Muscle layer of colon (tissue), 2 donors: ENCODE measurements at regions not wholly inside any gene's neighbourhood (a gene's known extent, or its start where the extent isn't known, plus 50 kb on each side); places are given as distances from the start of the nearest gene placed in this dataset.

Experiments used
- H3K27ac ChIP-seq: one replicate; pipeline ENCODE4 v1.7.0; 2013; ENCODE audit warnings: low read depth, mild to moderate bottlenecking, low read length, moderate library complexity
- H3K27me3 ChIP-seq, 2 donors: one replicate each; pipeline ENCODE4 v1.7.0; 2013; ENCODE audit warnings: low read length in 2 of 2, mild to moderate bottlenecking in 2 of 2; ENCODE audit not compliant: insufficient read depth in 2 of 2, control insufficient read depth in 1 of 2
- H3K36me3 ChIP-seq: one replicate; pipeline ENCODE4 v1.7.0; 2013; ENCODE audit warnings: mild to moderate bottlenecking, low read length; ENCODE audit not compliant: insufficient read depth
- H3K4me1 ChIP-seq: one replicate; pipeline ENCODE4 v1.7.0; 2013; ENCODE audit warnings: mild to moderate bottlenecking, low read length; ENCODE audit not compliant: insufficient read depth
- H3K4me3 ChIP-seq, 2 donors: one replicate each; pipeline ENCODE4 v1.7.0; 2013; ENCODE audit warnings: low read length in 2 of 2, low read depth in 1 of 2, mild to moderate bottlenecking in 1 of 2, moderate library complexity in 1 of 2
- H3K9ac ChIP-seq: one replicate; pipeline ENCODE4 v1.7.0; 2013; ENCODE audit warnings: low read length
- H3K9me3 ChIP-seq: one replicate; pipeline ENCODE4 v1.7.0; 2013; ENCODE audit warnings: mild to moderate bottlenecking, low read length
- donor health status: abdominal sarcoma.
- donor health status: Adenocarcinoma of cecum.

DNA sequence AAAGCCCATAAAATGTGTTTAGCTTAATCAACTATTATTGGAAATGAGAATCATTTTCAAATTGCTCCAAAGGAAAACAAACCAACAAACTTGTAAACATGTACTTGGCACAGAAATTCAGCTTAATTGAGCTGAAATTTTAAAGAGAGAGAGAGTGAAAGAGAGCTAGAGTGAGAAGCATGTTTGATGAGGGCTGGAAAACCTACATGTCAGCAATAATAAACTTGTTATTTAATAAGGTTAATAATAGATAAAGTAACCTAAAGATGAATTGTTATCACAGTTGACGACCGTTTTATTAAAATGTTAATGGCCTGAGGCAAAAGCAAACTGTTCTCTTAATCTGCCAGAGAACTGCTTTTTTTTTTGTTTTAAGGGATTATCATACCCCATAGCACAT lies 496.1 kb downstream of the RNF144B start:
- no peak overlapping the region for H3K4me3 ChIP-seq
- H3K27ac ChIP-seq = no peak overlapping the region
- no peaks in the 10 kb centered on the region for H3K9me3 ChIP-seq
- no peak overlapping the region for H3K9ac ChIP-seq
- no peaks in the 10 kb centered on the region for H3K4me1 ChIP-seq
- no peaks in the 10 kb centered on the region for H3K36me3 ChIP-seq
- no peaks in the 10 kb centered on the region for H3K27me3 ChIP-seq

DNA sequence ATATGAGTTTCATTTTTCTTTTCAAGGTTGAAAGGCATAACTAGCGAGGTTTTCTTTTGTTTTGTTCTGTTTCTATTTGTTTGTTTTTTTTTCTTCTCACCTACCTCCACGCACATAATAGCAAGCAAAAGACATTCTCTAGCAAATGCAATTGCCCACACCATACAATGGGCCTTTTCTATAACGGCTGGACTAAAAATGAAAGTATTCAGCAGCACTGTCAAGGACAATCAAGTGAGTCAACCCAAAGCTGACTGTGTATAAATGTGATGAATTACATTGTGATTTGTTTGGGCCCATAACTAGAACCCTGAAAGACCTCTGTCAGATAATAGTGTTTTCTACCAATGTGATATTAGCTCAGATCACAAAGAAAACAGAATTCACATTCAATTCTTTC lies 496.7 kb downstream of the RNF144B start:
- Histone ChIP-seq H3K9me3 (no peaks in the 10 kb centered on the region), H3K9ac (no peak overlapping the region), H3K27me3 (no peaks in the 10 kb centered on the region), H3K36me3 (no peaks in the 10 kb centered on the region), H3K4me1 (no peaks in the 10 kb centered on the region), H3K4me3 (no peak overlapping the region), H3K27ac (no peak overlapping the region)

DNA sequence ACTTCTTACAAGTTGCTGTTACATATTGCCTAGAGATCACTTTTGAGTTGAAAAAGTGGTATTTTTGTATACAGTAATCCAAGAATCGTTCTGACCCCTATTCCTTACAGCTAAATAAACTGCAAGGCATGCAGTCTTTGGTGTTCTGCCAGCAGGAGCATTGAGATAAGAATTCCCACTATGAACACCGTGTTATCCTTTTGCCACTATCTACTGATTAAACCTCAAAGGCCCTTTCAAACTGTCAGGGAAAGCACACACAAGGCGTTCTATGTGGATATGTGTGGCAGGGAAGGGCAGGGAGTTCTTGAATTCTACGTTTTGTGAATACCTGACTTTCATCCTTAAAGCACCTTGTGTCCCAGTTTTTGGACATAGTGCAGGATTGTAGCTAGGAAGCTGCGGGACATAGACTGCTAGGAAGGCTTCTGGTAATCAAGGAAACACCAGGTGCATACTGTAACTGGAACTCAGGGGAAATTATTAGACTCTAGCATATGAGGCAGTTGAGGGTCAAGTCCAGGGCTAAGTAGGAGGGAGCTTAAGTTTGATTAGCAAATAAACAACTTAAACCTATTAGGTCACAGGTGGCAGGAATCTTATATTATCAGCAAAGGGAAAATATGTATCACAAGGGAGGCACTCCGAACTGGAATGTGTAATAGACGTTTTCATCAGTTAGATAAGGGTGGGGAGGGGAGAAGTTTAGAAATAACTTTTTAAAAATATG lies 506.6 kb downstream of the RNF144B start:
- H3K27me3 ChIP-seq = no peaks in the 10 kb centered on the region
- no peak overlapping the region for H3K4me3 ChIP-seq
- no peak overlapping the region for H3K27ac ChIP-seq
- H3K36me3 ChIP-seq = no peaks in the 10 kb centered on the region
- no peaks in the 10 kb centered on the region for H3K9me3 ChIP-seq
- H3K4me1 ChIP-seq = no peaks in the 10 kb centered on the region
- no peak overlapping the region for H3K9ac ChIP-seq

DNA sequence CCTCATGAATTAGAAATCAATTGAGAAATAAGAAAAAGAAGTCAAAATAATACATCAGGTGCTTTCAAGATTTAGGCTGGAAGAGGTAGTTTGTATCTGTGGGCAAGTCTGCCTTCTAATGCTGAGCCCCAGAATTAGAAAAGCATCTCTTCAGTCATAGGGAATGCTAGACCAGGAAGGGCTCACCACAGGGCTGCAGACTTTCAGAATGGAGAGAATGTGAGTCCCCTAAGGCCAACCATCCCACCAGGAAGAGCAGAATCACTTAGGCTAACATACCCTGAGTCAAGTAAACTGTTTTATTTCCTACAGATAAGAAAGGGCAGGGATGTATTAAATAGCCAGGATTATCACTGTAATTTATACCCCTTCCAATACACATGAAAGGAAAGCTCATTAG lies 510.2 kb downstream of the RNF144B start:
- H3K9me3 ChIP-seq = no peaks in the 10 kb centered on the region
- H3K27me3 ChIP-seq = no peaks in the 10 kb centered on the region
- no peak overlapping the region for H3K4me3 ChIP-seq
- H3K9ac ChIP-seq = no peak overlapping the region
- no peak overlapping the region for H3K27ac ChIP-seq
- H3K4me1 ChIP-seq = no peaks in the 10 kb centered on the region
- no peaks in the 10 kb centered on the region for H3K36me3 ChIP-seq

- Histone ChIP-seq H3K9me3 (no peaks in the 10 kb centered on the region), H3K27ac (no peak overlapping the region), H3K4me3 (no peak overlapping the region), H3K4me1 (no peaks in the 10 kb centered on the region), H3K9ac (no peak overlapping the region), H3K36me3 (no peaks in the 10 kb centered on the region), H3K27me3 (no peaks in the 10 kb centered on the region)
Observed at GRCh38 chr6:18904681-18905080, 517.5 kb downstream of the RNF144B start.

DNA sequence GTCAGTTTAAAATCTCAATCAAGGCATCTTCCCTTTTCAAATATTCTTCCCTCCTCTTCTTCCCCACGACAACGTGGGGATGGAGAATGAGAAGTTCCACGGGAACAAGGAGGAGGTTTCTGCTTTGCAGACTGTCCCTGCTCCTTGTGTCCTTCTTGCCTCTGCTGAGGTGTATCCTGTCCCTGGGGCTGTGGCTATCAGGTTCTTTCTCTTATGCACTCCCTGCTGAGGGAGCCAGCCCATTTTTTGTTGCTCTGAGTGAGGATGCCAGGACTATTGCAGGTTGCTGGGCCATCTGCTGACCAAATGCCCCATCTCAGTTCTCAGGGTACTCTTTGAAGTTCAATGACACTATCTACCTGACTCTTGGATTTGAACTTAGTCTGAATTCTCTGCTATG lies 533.6 kb downstream of the RNF144B start:
- Histone ChIP-seq H3K9ac (no peak overlapping the region), H3K36me3 (no peaks in the 10 kb centered on the region), H3K4me1 (no peaks in the 10 kb centered on the region), H3K9me3 (no peaks in the 10 kb centered on the region), H3K27me3 (no peaks in the 10 kb centered on the region), H3K4me3 (no peak overlapping the region), H3K27ac (no peak overlapping the region)

GRCh38 chr6:18931086-18931485 lies 543.9 kb downstream of the RNF144B start:
- Histone ChIP-seq H3K9ac (no peak overlapping the region), H3K4me3 (no peak overlapping the region), H3K36me3 (no peaks in the 10 kb centered on the region), H3K9me3 (no peaks in the 10 kb centered on the region), H3K4me1 (no peaks in the 10 kb centered on the region), H3K27me3 (no peaks in the 10 kb centered on the region), H3K27ac (no peak overlapping the region)

GRCh38 chr6:18958146-18958545 lies 571.0 kb downstream of the RNF144B start:
- Histone ChIP-seq H3K27me3 (no peaks in the 10 kb centered on the region), H3K9ac (no peak overlapping the region), H3K9me3 (no peaks in the 10 kb centered on the region), H3K4me1 (peaks cover 9% of the 10 kb centered on the region), H3K36me3 (no peaks in the 10 kb centered on the region), H3K27ac (no peak overlapping the region), H3K4me3 (no peak overlapping the region)

- H3K36me3 ChIP-seq = no peaks in the 10 kb centered on the region
- no peak overlapping the region for H3K9ac ChIP-seq
- H3K4me1 ChIP-seq = peaks cover 9% of the 10 kb centered on the region
- no peaks in the 10 kb centered on the region for H3K9me3 ChIP-seq
- no peak overlapping the region for H3K4me3 ChIP-seq
- H3K27ac ChIP-seq = no peak overlapping the region
- no peaks in the 10 kb centered on the region for H3K27me3 ChIP-seq
Observed at GRCh38 chr6:18961566-18961965, 574.4 kb downstream of the RNF144B start.

DNA sequence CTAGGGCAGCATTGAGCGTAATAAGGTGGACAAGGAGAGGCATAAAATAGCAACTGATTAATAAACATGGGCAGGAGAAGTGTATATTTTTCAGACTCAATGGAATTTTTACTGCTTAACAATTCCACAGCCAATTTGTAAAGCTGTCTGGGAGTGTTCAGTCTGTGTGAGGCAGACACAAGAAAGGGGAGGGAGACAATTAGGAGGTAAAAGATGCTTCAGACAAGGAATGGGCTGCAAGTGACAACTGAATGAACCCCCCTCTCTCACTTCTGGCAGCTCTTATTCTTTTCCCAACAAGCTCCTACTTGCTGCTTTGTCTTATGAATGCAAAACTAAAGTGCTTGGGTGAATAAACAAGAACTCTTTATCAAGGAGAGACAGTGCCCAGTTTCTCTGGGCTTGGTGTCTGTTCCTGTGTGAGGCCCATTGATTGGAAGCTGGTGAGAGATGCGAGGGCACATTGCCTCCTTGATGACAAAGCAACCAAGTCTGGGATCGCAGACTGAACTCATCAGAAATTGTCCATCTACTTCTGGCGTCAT lies 575.3 kb downstream of the RNF144B start:
- no peak overlapping the region for H3K27ac ChIP-seq
- no peak overlapping the region for H3K9ac ChIP-seq
- H3K27me3 ChIP-seq = no peaks in the 10 kb centered on the region
- no peaks in the 10 kb centered on the region for H3K9me3 ChIP-seq
- H3K4me3 ChIP-seq = no peak overlapping the region
- H3K36me3 ChIP-seq = no peaks in the 10 kb centered on the region
- peaks cover 9% of the 10 kb centered on the region for H3K4me1 ChIP-seq

DNA sequence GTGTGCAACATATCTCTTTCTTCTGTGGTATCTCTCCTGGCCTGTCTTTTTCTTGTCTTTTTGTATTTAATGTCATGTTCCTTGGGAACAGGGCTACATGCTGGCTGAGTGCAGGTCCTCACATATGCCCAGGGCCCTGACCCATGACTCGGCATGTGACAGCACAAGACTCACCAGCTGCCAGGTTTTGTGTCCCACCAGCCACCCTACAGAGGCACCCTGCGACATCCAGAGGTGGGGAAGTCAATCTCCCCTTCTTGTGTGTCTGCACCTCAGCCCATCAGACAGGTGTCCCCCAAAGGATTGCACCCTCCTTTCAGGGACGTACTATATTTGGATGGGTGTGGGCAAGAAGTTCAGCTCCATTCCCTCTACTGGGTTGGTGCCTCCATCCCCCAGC lies 576.3 kb downstream of the RNF144B start:
- peaks cover 9% of the 10 kb centered on the region for H3K4me1 ChIP-seq
- H3K27me3 ChIP-seq = no peaks in the 10 kb centered on the region
- H3K36me3 ChIP-seq = no peaks in the 10 kb centered on the region
- H3K9me3 ChIP-seq = no peaks in the 10 kb centered on the region
- H3K4me3 ChIP-seq = no peak overlapping the region
- H3K9ac ChIP-seq = no peak overlapping the region
- H3K27ac ChIP-seq = no peak overlapping the region

- Histone ChIP-seq H3K36me3 (no peaks in the 10 kb centered on the region), H3K27ac (no peak overlapping the region), H3K9ac (no peak overlapping the region), H3K9me3 (no peaks in the 10 kb centered on the region), H3K4me3 (no peak overlapping the region), H3K27me3 (no peaks in the 10 kb centered on the region), H3K4me1 (peaks cover 9% of the 10 kb centered on the region)
Observed at GRCh38 chr6:18973251-18973650, 586.1 kb downstream of the RNF144B start.
